ENCODE measurements at regions not wholly inside any gene's neighbourhood (a gene's known extent, or its start where the extent isn't known, plus 50 kb on each side); places are given as distances from the start of the nearest gene placed in this dataset.
"Not testable (repeated sequence)": the region's sequence is repeated elsewhere in the genome, so short reads cannot be mapped to it uniquely, and the experiment has no call there.

DNA sequence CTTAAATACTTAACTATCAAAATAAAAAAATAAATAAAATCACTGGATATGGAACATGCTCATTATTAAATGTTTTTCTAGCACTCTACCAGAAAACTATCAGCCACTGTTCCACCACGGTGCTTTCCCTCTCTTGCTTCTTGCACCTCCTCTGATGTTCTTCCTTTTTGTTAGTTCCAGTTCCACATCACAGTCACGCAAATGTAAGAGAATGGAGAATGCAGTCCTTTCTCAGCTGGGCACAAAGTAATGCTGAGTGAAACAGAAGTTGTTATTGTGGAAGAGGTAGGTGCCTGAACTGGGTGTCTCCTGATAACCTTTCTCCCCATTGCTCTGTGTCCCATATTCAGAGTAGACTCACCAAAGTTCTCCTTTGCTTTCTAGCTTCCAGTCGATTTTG is 1116.9 kb upstream of the TMEM132C start:
- Histone ChIP-seq H3K4me3 (ENCODE audit: insufficient read depth, low read length) (no peak overlapping the region), H3K79me2 (ENCODE audit: insufficient read depth, low read length) (no peaks in the 10 kb centered on the region), H3K27ac (ENCODE audit: low read depth, low read length) (no peak overlapping the region), H2AFZ (ENCODE audit: low read length) (peak overlapping the region; percentile 51), H3K36me3 (ENCODE audit: insufficient read depth, low read length) (no peaks in the 10 kb centered on the region), H3K4me2 (ENCODE audit: insufficient read depth, low read length) (no peak overlapping the region), H3K4me1 (ENCODE audit: insufficient read depth, low read length) (peaks cover 16% of the 10 kb centered on the region), H3K9me3 (ENCODE audit: low read depth, low read length) (no peaks in the 10 kb centered on the region), H3K27me3 (ENCODE audit: insufficient read depth, low read length) (no peaks in the 10 kb centered on the region), H4K20me1 (ENCODE audit: insufficient read depth, low read length) (no peaks in the 10 kb centered on the region)
- no peak for TF ChIP-seq CTCF (IDR thresholded peaks at IDR 0.05; ENCODE audit: extremely low read depth, low read depth, low read length)
- no peak for DNase-seq (ENCODE audit: insufficient read length, low spot score, missing footprints)

- H2AFZ ChIP-seq (ENCODE audit: low read length): peak overlapping the region; percentile 2
- DNase-seq (ENCODE audit: insufficient read length, low spot score, missing footprints): no peak
These were observed 1116.5 kb upstream of the TMEM132C start for GRCh38 chr12:127150479-127150878.

GRCh38 chr12:127150956-127151355 is 1116.0 kb upstream of the TMEM132C start:
- Histone ChIP-seq H3K4me1 (ENCODE audit: insufficient read depth, low read length) (peaks cover 16% of the 10 kb centered on the region), H3K4me2 (ENCODE audit: insufficient read depth, low read length) (no peak overlapping the region), H3K9me3 (ENCODE audit: low read depth, low read length) (no peaks in the 10 kb centered on the region), H3K27ac (ENCODE audit: low read depth, low read length) (no peak overlapping the region), H2AFZ (ENCODE audit: low read length) (peak overlapping the region; percentile 2), H3K79me2 (ENCODE audit: insufficient read depth, low read length) (no peaks in the 10 kb centered on the region), H3K36me3 (ENCODE audit: insufficient read depth, low read length) (no peaks in the 10 kb centered on the region), H4K20me1 (ENCODE audit: insufficient read depth, low read length) (no peaks in the 10 kb centered on the region), H3K4me3 (ENCODE audit: insufficient read depth, low read length) (no peak overlapping the region), H3K27me3 (ENCODE audit: insufficient read depth, low read length) (no peaks in the 10 kb centered on the region)
- no peak for DNase-seq (ENCODE audit: insufficient read length, low spot score, missing footprints)
- TF ChIP-seq CTCF (IDR thresholded peaks at IDR 0.05; ENCODE audit: extremely low read depth, low read depth, low read length): no peak

More at GRCh38 chr12:127150479-127150878, 1116.5 kb upstream of the TMEM132C start:
- Histone ChIP-seq H3K4me3 (ENCODE audit: insufficient read depth, low read length) (no peak overlapping the region), H3K27me3 (ENCODE audit: insufficient read depth, low read length) (no peaks in the 10 kb centered on the region), H3K79me2 (ENCODE audit: insufficient read depth, low read length) (no peaks in the 10 kb centered on the region), H3K4me2 (ENCODE audit: insufficient read depth, low read length) (no peak overlapping the region), H3K4me1 (ENCODE audit: insufficient read depth, low read length) (peaks cover 16% of the 10 kb centered on the region), H3K9me3 (ENCODE audit: low read depth, low read length) (no peaks in the 10 kb centered on the region), H3K27ac (ENCODE audit: low read depth, low read length) (no peak overlapping the region), H4K20me1 (ENCODE audit: insufficient read depth, low read length) (no peaks in the 10 kb centered on the region), H3K36me3 (ENCODE audit: insufficient read depth, low read length) (no peaks in the 10 kb centered on the region)
- no peak for TF ChIP-seq CTCF (IDR thresholded peaks at IDR 0.05; ENCODE audit: extremely low read depth, low read depth, low read length)

DNA sequence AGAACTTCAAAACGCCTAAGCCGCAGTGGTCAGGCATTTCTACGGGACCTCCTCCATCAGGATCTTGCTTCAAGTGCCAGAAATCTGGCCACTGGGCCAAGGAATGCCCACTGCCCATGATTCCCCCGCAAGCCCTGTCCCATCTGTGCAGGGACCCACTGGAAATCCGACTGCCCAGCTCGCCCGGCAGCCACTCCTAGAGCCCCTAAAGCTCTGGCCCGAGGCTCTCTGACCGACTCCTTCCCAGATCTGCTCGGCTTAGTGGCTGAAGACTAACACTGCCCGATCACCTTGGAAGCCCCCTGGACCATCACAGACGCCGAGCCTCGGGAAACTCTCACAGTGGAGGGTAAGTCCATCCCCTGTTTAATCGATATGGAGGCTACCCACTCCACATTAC is 1113.0 kb upstream of the TMEM132C start:
- no peaks in the 10 kb centered on the region for H3K79me2 ChIP-seq (ENCODE audit: insufficient read depth, low read length)
- no peaks in the 10 kb centered on the region for H3K36me3 ChIP-seq (ENCODE audit: insufficient read depth, low read length)
- no peaks in the 10 kb centered on the region for H3K27me3 ChIP-seq (ENCODE audit: insufficient read depth, low read length)
- no peaks in the 10 kb centered on the region for H3K9me3 ChIP-seq (ENCODE audit: low read depth, low read length)
- DNase-seq (ENCODE audit: insufficient read length, low spot score, missing footprints): no peak
- H4K20me1 ChIP-seq (ENCODE audit: insufficient read depth, low read length): no peaks in the 10 kb centered on the region
- H2AFZ ChIP-seq (ENCODE audit: low read length): no peak overlapping the region
- no peak overlapping the region for H3K4me2 ChIP-seq (ENCODE audit: insufficient read depth, low read length)
- TF ChIP-seq CTCF (IDR thresholded peaks at IDR 0.05; ENCODE audit: extremely low read depth, low read depth, low read length): no peak
- H3K27ac ChIP-seq (ENCODE audit: low read depth, low read length): no peak overlapping the region
- H3K4me1 ChIP-seq (ENCODE audit: insufficient read depth, low read length): peaks cover 8% of the 10 kb centered on the region
- H3K4me3 ChIP-seq (ENCODE audit: insufficient read depth, low read length): no peak overlapping the region

DNA sequence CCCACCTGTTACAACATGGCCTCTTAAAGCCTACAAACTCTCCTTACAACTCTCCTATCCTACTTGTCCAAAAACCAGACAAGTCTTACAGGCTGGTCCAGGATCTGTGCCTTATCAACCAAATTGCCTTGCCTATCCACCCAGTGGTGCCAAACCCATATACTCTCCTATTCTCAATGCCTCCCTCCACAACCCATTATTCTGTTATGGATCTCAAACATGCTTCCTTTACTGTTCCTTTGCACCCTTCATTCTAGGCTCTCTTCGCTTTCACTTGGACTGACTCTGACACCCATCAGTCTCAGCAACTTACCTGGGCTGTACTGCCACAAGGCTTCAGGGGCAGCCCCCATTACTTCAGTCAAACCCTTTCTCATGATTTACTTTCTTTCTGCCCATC is 1112.1 kb upstream of the TMEM132C start:
- not testable (repeated sequence) for H3K27ac ChIP-seq (ENCODE audit: low read depth, low read length); H3K36me3 ChIP-seq (ENCODE audit: insufficient read depth, low read length); H2AFZ ChIP-seq (ENCODE audit: low read length); H3K4me1 ChIP-seq (ENCODE audit: insufficient read depth, low read length); H3K4me3 ChIP-seq (ENCODE audit: insufficient read depth, low read length); DNase-seq (ENCODE audit: insufficient read length, low spot score, missing footprints); H3K9me3 ChIP-seq (ENCODE audit: low read depth, low read length); H3K27me3 ChIP-seq (ENCODE audit: insufficient read depth, low read length); H3K4me2 ChIP-seq (ENCODE audit: insufficient read depth, low read length); H3K79me2 ChIP-seq (ENCODE audit: insufficient read depth, low read length); H4K20me1 ChIP-seq (ENCODE audit: insufficient read depth, low read length)

GRCh38 chr12:127155935-127156619 is 1110.9 kb upstream of the TMEM132C start:
- not testable (repeated sequence) for H4K20me1 ChIP-seq (ENCODE audit: insufficient read depth, low read length); H3K27ac ChIP-seq (ENCODE audit: low read depth, low read length); H3K4me3 ChIP-seq (ENCODE audit: insufficient read depth, low read length); H2AFZ ChIP-seq (ENCODE audit: low read length); H3K27me3 ChIP-seq (ENCODE audit: insufficient read depth, low read length); H3K9me3 ChIP-seq (ENCODE audit: low read depth, low read length); H3K36me3 ChIP-seq (ENCODE audit: insufficient read depth, low read length); H3K79me2 ChIP-seq (ENCODE audit: insufficient read depth, low read length); DNase-seq (ENCODE audit: insufficient read length, low spot score, missing footprints); H3K4me1 ChIP-seq (ENCODE audit: insufficient read depth, low read length); H3K4me2 ChIP-seq (ENCODE audit: insufficient read depth, low read length)
